Activated naive CD4-positive, alpha-beta T cell treated with anti-CD3 and anti-CD28 coated beads for 36 hours (primary cell): ENCODE measurements at regions not wholly inside any gene's neighbourhood (a gene's known extent, or its start where the extent isn't known, plus 50 kb on each side); places are given as distances from the start of the nearest gene placed in this dataset.

Source experiments
- CTCF ChIA-PET: fragments of 350-600 bp; sonication (Branson Sonifier 250); formaldehyde crosslinking; loops from one replicate; lab custom pipeline; 2021; ENCODE audit warnings: antibody characterized with exemption; lab: Charles Lee
- DNase-seq: peaks from one replicate; pipeline ENCODE4 v3.0.0-alpha.2; 2020
- H3K27ac Mint-ChIP-seq: one replicate; pipeline ENCODE4 v1.8.0; 2021; ENCODE audit warnings: mild to moderate bottlenecking, mixed read lengths
- H3K27me3 Mint-ChIP-seq: one replicate; pipeline ENCODE4 v1.8.0; 2021; ENCODE audit warnings: low read depth, mixed read lengths
- H3K36me3 Mint-ChIP-seq: one replicate; pipeline ENCODE4 v1.8.0; 2021; ENCODE audit warnings: low read depth, mixed read lengths
- H3K4me1 Mint-ChIP-seq: one replicate; pipeline ENCODE4 v1.8.0; 2021; ENCODE audit warnings: low read depth, mixed read lengths
- H3K4me3 Mint-ChIP-seq: one replicate; pipeline ENCODE4 v1.8.0; 2021; ENCODE audit warnings: mild to moderate bottlenecking, moderate library complexity, mixed read lengths
- H3K9me3 Mint-ChIP-seq: one replicate; pipeline ENCODE4 v1.8.0; 2021; ENCODE audit warnings: mixed read lengths
- intact Hi-C: fragments of 100-400 bp; cut with micrococcal nuclease; formaldehyde crosslinking; loops from one replicate; pipeline ENCODE4 v1.15.1; 2023

GRCh38 chr4:186347743-186348142, 81.8 kb downstream of the F11 start:
- Mint-ChIP-seq H3K4me3 (no peak overlapping the region), H3K36me3 (no peaks in the 10 kb centered on the region), H3K27ac (no peak overlapping the region), H3K9me3 (no peaks in the 10 kb centered on the region), H3K27me3 (peaks cover 3% of the 10 kb centered on the region), H3K4me1 (no peaks in the 10 kb centered on the region)
- no peak for DNase-seq
- intact Hi-C loops, result no loop called here
- CTCF ChIA-PET, result no interaction called here

DNA sequence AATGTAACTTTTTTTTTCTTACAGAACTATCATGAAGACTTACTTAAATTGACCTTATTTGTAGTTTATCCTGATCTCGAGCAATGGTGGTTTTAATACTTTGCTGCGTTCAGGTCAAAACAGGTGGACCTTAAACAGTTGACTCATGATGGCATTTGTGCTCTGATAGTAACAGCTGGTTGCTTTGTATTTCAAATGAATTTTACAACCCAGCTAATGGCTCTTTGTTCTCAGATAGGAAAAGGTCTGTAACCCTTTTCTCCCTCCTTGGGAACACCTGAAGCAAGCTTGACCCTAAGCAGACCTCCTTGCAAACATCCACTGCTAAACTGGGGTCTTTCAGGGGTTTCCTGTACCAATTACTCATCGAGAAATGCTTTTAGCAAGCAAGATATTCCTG, 79.2 kb downstream of the F11 start:
- Mint-ChIP-seq H3K4me1 (no peaks in the 10 kb centered on the region), H3K27ac (no peak overlapping the region), H3K36me3 (no peaks in the 10 kb centered on the region), H3K9me3 (peaks cover 1% of the 10 kb centered on the region), H3K4me3 (no peak overlapping the region), H3K27me3 (peaks cover 6% of the 10 kb centered on the region)
- CTCF ChIA-PET, result no interaction called here
- intact Hi-C loops, result no loop called here
- no peak for DNase-seq

DNA sequence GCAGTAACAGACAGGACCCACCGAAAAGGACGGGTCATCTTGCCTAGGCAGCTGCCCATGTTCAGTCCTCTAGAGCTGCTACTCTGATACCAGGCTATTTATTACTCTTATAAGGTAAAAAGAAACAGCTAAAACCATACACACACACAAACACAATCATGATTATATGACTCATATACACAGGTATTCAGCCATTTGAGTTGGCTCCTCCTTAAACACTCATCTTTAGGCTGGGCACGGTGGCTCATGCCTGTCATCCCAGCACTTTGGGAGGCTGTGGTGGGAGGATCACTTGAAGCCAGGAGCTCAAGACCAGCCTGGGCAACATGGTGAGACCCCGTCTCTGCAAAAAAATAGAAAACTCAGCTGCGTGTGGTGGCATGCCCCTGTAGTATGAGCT, 76.6 kb downstream of the F11 start:
- Mint-ChIP-seq H3K9me3 (peaks cover 1% of the 10 kb centered on the region), H3K36me3 (no peaks in the 10 kb centered on the region), H3K27me3 (peaks cover 6% of the 10 kb centered on the region), H3K4me3 (no peak overlapping the region), H3K27ac (no peak overlapping the region), H3K4me1 (peaks cover 2% of the 10 kb centered on the region)
- DNase-seq, result no peak
- intact Hi-C loops, result no loop called here
- CTCF ChIA-PET, result no interaction called here

DNA sequence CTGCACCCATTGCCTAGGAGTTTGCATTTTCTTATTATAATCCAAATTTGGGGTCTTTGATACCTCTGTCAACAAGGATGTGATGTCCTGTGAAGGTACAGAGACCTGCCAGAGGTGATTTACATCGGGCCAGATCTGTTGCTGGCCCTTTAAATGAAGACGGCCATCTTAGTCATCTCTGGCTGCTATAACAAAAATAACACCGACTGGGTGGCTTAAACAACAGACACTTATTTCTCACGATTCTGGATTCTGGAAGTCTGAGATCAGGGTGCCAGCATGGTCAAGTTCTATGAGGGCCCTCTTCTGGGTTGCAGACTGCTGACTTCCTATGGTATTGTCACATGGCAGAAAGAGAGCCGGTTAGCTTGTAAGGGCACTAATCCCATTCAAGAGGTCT, 75.7 kb downstream of the F11 start:
- Mint-ChIP-seq H3K27me3 (peaks cover 8% of the 10 kb centered on the region), H3K9me3 (peaks cover 1% of the 10 kb centered on the region), H3K4me1 (peaks cover 2% of the 10 kb centered on the region), H3K36me3 (no peaks in the 10 kb centered on the region), H3K27ac (no peak overlapping the region), H3K4me3 (no peak overlapping the region)
- CTCF ChIA-PET, result no interaction called here
- DNase-seq, result no peak
- intact Hi-C loops, result no loop called here
